ENCODE measurements at regions not wholly inside any gene's neighbourhood (a gene's known extent, or its start where the extent isn't known, plus 50 kb on each side); places are given as distances from the start of the nearest gene placed in this dataset.
A peak's percentile ranks its signal among the peaks of the same experiment; 100 is the strongest.

DNA sequence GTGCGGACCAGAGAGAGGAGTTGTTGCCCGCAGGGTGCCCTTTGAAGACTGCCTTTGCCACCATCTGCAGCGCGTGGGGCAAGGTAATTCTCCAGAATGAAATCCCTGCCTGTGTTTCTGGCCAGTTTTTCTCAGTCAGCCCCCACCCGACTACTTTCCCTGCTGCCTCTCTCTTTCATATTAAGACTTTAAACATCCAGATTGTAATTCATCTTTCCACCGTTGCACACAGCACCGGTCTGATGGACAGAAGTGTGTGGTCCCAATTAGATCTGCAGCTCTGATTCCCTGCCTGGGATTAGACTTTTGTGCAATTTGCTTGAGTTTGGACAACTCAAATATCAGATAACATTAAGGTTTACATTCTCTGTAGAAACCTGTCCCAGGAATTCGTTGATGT is 489.0 kb downstream of the QKI start:
- Histone ChIP-seq H3K36me3 (ENCODE audit: control insufficient read depth, insufficient read depth, low read length) (no peaks in the 10 kb centered on the region), H3K9me3 (replicated peaks; ENCODE audit: control insufficient read depth, insufficient read depth, low read depth, low read length) (no peaks in the 10 kb centered on the region), H3K79me2 (ENCODE audit: control insufficient read depth, insufficient read depth, low read length) (no peaks in the 10 kb centered on the region), H3K27me3 (ENCODE audit: control insufficient read depth in 2 of 2, insufficient read depth in 2 of 2, low read length in 2 of 2) (peaks cover 38 to 66% of the 10 kb centered on the region in 2 experiments), H4K20me1 (replicated peaks; ENCODE audit: control insufficient read depth, insufficient read depth, low read length) (no peaks in the 10 kb centered on the region), H3K9ac (ENCODE audit: insufficient read depth in 1 of 2, low read depth in 2 of 2, low read length in 2 of 2) (no peak overlapping the region), H3K4me3 (no peak overlapping the region), H2AFZ (ENCODE audit: low read depth, low read length) (no peak overlapping the region), H3K9me1 (ENCODE audit: control insufficient read depth, insufficient read depth, low read length) (no peaks in the 10 kb centered on the region), H3K4me2 (ENCODE audit: insufficient read depth, low read length) (no peak overlapping the region), H3K4me1 (replicated peaks in 1 of 2; ENCODE audit: control insufficient read depth in 2 of 2, insufficient read depth in 2 of 2, low read length in 2 of 2) (no peaks in the 10 kb centered on the region), H3K27ac (ENCODE audit: extremely low read depth, low read depth, low read length) (no peak overlapping the region)
- no peak for ATAC-seq
- DNase-seq (ENCODE audit: extremely low read depth in 1 of 4, low spot score in 3 of 4) = no peak
- no peak for FAIRE-seq
- WGBS (ENCODE audit: insufficient coverage, low coverage, missing lambda C conversion rate) = 3% methylated on average over 7 of the region's 8 CpGs
- no TSS peak for BruUV-seq (replicated peaks)
- TF ChIP-seq, protein P1, sequence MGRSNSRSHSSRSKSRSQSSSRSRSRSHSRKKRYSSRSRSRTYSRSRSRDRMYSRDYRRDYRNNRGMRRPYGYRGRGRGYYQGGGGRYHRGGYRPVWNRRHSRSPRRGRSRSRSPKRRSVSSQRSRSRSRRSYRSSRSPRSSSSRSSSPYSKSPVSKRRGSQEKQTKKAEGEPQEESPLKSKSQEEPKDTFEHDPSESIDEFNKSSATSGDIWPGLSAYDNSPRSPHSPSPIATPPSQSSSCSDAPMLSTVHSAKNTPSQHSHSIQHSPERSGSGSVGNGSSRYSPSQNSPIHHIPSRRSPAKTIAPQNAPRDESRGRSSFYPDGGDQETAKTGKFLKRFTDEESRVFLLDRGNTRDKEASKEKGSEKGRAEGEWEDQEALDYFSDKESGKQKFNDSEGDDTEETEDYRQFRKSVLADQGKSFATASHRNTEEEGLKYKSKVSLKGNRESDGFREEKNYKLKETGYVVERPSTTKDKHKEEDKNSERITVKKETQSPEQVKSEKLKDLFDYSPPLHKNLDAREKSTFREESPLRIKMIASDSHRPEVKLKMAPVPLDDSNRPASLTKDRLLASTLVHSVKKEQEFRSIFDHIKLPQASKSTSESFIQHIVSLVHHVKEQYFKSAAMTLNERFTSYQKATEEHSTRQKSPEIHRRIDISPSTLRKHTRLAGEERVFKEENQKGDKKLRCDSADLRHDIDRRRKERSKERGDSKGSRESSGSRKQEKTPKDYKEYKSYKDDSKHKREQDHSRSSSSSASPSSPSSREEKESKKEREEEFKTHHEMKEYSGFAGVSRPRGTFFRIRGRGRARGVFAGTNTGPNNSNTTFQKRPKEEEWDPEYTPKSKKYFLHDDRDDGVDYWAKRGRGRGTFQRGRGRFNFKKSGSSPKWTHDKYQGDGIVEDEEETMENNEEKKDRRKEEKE (IDR thresholded peaks at IDR 0.05; ENCODE audit: borderline replicate concordance in 1 of 2, control insufficient read depth in 1 of 2, low read depth in 2 of 2, low read length in 1 of 2) = no peak
- 0 out of 2 replicates have a peak, but pooled peaks have one; percentile 49 for TF ChIP-seq BMI1 (IDR thresholded peaks at IDR 0.05; ENCODE audit: low read length)
- CTCF ChIA-PET (ENCODE audit: low intra/inter-chr PET ratio) = no interaction called here
- in situ Hi-C loops (cut with MboI) = no loop called here
- POLR2A ChIA-PET = interaction anchor here (0.8 kb wide), 1 partner anchor 80 kb away, joined by 4 read pairs; no protein-coding TSS in a partner anchor
- intact Hi-C loops (cut with micrococcal nuclease) = no loop called here

GRCh38 chr6:163902993-163903392 is 488.5 kb downstream of the QKI start:
- peak in 1 of 4 experiments; percentile 19 for DNase-seq (ENCODE audit: extremely low read depth in 1 of 4, low spot score in 3 of 4)
- BruUV-seq (replicated peaks) = no TSS peak
- peaks cover 39 to 66% of the 10 kb centered on the region in 2 experiments for H3K27me3 ChIP-seq (ENCODE audit: control insufficient read depth in 2 of 2, insufficient read depth in 2 of 2, low read length in 2 of 2)
- H3K9me1 ChIP-seq (ENCODE audit: control insufficient read depth, insufficient read depth, low read length) = no peaks in the 10 kb centered on the region
- CTCF ChIA-PET (ENCODE audit: low intra/inter-chr PET ratio) = no interaction called here
- H2AFZ ChIP-seq (ENCODE audit: low read depth, low read length) = no peak overlapping the region
- no peaks in the 10 kb centered on the region for H3K4me1 ChIP-seq (replicated peaks in 1 of 2; ENCODE audit: control insufficient read depth in 2 of 2, insufficient read depth in 2 of 2, low read length in 2 of 2)
- no peak for FAIRE-seq
- no peaks in the 10 kb centered on the region for H3K36me3 ChIP-seq (ENCODE audit: control insufficient read depth, insufficient read depth, low read length)
- H4K20me1 ChIP-seq (replicated peaks; ENCODE audit: control insufficient read depth, insufficient read depth, low read length) = no peaks in the 10 kb centered on the region
- H3K9me3 ChIP-seq (replicated peaks; ENCODE audit: control insufficient read depth, insufficient read depth, low read depth, low read length) = no peaks in the 10 kb centered on the region
- ATAC-seq = peak; percentile 52; the same call in 2 of the 3 replicates
- in situ Hi-C loops (cut with MboI) (no loop called here), intact Hi-C loops (cut with micrococcal nuclease) (no loop called here)
- no peak overlapping the region for H3K27ac ChIP-seq (ENCODE audit: extremely low read depth, low read depth, low read length)
- H3K4me3 ChIP-seq = no peak overlapping the region
- POLR2A ChIA-PET = no interaction called here
- 9% methylated on average over 8 of the region's 8 CpGs for WGBS (ENCODE audit: insufficient coverage, low coverage, missing lambda C conversion rate)
- H3K79me2 ChIP-seq (ENCODE audit: control insufficient read depth, insufficient read depth, low read length) = no peaks in the 10 kb centered on the region
- no peak overlapping the region for H3K4me2 ChIP-seq (ENCODE audit: insufficient read depth, low read length)
- no peak overlapping the region for H3K9ac ChIP-seq (ENCODE audit: insufficient read depth in 1 of 2, low read depth in 2 of 2, low read length in 2 of 2)
- TF ChIP-seq SP1 (CRISPR knock-in tag; IDR thresholded peaks at IDR 0.05) (no peak), MEIS2 (IDR thresholded peaks at IDR 0.05; ENCODE audit: partially characterized antibody) (no peak), CTCF (IDR thresholded peaks at IDR 0.05 in 2 of 3, conservative IDR thresholded peaks at IDR 0.05 in 1 of 3; ENCODE audit: insufficient read depth in 2 of 3, low read depth in 1 of 3, low read length in 3 of 3) (peak in 2 of 3 experiments; percentile 23 to 26; a peak in 2 of 6 replicates), ZKSCAN3 (CRISPR knock-in tag; IDR thresholded peaks at IDR 0.05) (no peak)
- TF ChIP-seq, protein P2, sequence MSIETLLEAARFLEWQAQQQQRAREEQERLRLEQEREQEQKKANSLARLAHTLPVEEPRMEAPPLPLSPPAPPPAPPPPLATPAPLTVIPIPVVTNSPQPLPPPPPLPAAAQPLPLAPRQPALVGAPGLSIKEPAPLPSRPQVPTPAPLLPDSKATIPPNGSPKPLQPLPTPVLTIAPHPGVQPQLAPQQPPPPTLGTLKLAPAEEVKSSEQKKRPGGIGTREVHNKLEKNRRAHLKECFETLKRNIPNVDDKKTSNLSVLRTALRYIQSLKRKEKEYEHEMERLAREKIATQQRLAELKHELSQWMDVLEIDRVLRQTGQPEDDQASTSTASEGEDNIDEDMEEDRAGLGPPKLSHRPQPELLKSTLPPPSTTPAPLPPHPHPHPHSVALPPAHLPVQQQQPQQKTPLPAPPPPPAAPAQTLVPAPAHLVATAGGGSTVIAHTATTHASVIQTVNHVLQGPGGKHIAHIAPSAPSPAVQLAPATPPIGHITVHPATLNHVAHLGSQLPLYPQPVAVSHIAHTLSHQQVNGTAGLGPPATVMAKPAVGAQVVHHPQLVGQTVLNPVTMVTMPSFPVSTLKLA (conservative IDR thresholded peaks at IDR 0.05) = no peak

All from K562 (cell line).